ENCODE measurements at regions not wholly inside any gene's neighbourhood (a gene's known extent, or its start where the extent isn't known, plus 50 kb on each side); places are given as distances from the start of the nearest gene placed in this dataset.

DNA sequence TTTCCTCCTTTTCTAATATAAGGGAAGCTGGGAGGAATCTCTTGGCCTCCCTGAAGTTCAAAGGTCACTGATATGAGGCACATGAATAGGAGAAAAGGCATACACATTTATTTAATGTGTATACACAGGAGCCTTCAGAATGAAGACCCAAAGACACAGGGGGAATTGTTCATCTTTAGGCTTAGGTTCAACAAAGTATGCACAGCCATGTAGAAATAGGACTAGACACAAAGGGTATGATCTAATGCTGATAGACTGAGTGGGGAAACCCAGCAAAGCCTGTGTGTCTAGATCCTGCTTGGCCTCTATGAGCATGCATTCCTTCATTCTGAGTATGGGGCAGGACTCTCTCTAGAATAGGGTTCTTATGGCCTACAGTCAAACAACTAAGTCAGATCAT, 177.1 kb upstream of the RFC3 start:
- Histone ChIP-seq H3K27ac (ENCODE audit: low read depth, low read length) (peak overlapping the region; percentile 94), H3K4me1 (ENCODE audit: control insufficient read depth in 5 of 5, insufficient read depth in 5 of 5, low read length in 5 of 5) (peaks cover 24 to 95% (median 71%) of the 10 kb centered on the region in 5 donors), H3K4me3 (ENCODE audit: low read depth in 1 of 5, low read length in 5 of 5) (no peak overlapping the region), H3K9me3 (ENCODE audit: control insufficient read depth in 5 of 5, low read length in 5 of 5) (no peaks in the 10 kb centered on the region), H3K27me3 (ENCODE audit: control insufficient read depth in 5 of 5, insufficient read depth in 4 of 5, low read length in 5 of 5) (no peaks in the 10 kb centered on the region), H3K36me3 (ENCODE audit: control insufficient read depth in 5 of 5, insufficient read depth in 5 of 5, low read length in 5 of 5) (no peaks in the 10 kb centered on the region), H3K9ac (ENCODE audit: low read length in 5 of 5) (peak overlapping the region in 1 of 5 donors; percentile 4)

DNA sequence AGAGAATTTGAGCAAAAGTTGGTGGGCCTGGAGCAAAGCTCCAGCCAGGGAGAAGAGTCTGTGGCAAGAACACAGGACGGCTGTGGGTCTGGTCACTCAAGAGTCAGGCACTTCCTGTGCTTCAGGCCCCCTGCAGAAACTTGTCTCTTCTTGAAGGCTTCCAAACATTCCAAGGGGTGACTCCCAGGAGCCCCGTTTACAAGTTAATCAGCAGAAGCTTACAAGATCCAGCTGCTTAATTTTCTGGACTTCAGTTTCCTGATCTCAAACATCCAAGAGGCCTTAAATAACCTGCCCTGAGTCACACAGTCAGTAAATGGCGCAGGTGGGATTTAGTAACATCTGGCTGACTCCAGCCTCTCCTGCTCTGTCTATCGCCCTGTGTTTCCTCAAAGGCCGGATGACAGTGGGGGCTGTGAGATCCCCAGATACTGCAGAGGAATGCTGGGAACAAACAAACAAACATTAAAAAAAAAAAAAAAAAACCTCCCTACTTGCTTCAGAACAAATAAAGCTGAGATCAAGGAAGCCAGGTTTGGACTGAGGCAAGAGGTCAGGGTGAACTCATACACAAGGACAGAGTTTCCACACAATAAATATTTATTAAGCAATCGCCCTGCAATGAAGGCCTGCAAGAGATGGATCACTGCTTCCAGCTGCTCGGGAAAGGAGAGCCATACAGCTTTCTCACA, 175.4 kb upstream of the RFC3 start:
- H3K27me3 ChIP-seq (ENCODE audit: control insufficient read depth in 5 of 5, insufficient read depth in 4 of 5, low read length in 5 of 5): no peaks in the 10 kb centered on the region
- peaks cover 30 to 86% (median 64%) of the 10 kb centered on the region in 5 donors for H3K4me1 ChIP-seq (ENCODE audit: control insufficient read depth in 5 of 5, insufficient read depth in 5 of 5, low read length in 5 of 5)
- no peaks in the 10 kb centered on the region for H3K36me3 ChIP-seq (ENCODE audit: control insufficient read depth in 5 of 5, insufficient read depth in 5 of 5, low read length in 5 of 5)
- H3K9me3 ChIP-seq (ENCODE audit: control insufficient read depth in 5 of 5, low read length in 5 of 5): no peaks in the 10 kb centered on the region
- peak overlapping the region in 3 of 5 donors; percentile 30 to 48 (median 48) for H3K9ac ChIP-seq (ENCODE audit: low read length in 5 of 5)
- H3K27ac ChIP-seq (ENCODE audit: low read depth, low read length): peak overlapping the region; percentile 94
- H3K4me3 ChIP-seq (ENCODE audit: low read depth in 1 of 5, low read length in 5 of 5): no peak overlapping the region

DNA sequence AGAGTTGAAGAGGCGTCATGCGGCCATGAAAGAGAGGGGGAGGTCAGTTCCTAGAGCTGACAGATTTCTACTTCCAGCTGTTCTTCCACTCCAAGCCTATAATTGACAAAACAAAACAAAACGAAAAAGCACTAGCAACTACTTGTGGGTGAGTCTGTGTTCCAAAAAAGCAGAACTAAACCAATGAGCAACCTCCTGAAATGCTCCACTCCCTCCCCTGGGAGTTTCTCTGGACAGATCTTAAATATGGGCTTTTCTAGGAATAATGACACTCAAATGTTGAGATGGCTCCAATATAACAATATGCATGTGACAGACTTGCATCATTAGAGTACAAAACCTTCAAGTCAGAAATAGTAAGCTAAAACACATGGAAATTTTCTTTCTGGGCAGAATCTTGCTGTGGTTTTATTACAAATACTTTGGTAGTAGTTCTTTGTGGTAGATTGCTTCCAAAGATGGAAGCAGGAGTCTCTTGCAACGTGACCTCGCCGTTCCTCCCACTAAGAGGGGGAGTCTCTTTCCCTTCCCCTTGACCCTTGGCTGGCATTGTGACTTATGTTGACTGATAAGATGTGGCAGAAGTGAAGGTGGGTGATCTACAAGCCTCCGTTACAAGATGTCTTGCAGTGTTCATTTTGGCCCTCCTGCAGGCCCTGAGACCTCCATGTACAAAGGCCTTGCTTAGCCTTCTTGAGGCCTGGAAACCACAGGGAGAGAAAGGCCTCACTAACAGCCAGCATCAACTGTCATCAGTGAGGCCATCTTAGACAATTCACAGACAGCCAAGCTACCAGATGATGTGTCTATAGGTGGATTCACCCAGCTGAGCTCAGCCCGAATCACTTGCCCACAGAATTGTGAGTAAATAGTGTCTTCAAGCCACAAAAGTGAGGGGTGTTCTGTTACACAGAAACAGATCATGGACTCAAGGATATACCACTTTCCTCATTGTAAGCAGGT, 173.1 kb upstream of the RFC3 start:
- Histone ChIP-seq H3K9ac (ENCODE audit: low read length in 5 of 5) (peak overlapping the region in 2 of 5 donors; percentile 18 to 30), H3K27ac (ENCODE audit: low read depth, low read length) (peak overlapping the region; percentile 94), H3K27me3 (ENCODE audit: control insufficient read depth in 5 of 5, insufficient read depth in 4 of 5, low read length in 5 of 5) (no peaks in the 10 kb centered on the region), H3K9me3 (ENCODE audit: control insufficient read depth in 5 of 5, low read length in 5 of 5) (no peaks in the 10 kb centered on the region), H3K36me3 (ENCODE audit: control insufficient read depth in 5 of 5, insufficient read depth in 5 of 5, low read length in 5 of 5) (no peaks in the 10 kb centered on the region), H3K4me1 (ENCODE audit: control insufficient read depth in 5 of 5, insufficient read depth in 5 of 5, low read length in 5 of 5) (peaks cover 28 to 75% (median 48%) of the 10 kb centered on the region in 5 donors), H3K4me3 (ENCODE audit: low read depth in 1 of 5, low read length in 5 of 5) (no peak overlapping the region)

DNA sequence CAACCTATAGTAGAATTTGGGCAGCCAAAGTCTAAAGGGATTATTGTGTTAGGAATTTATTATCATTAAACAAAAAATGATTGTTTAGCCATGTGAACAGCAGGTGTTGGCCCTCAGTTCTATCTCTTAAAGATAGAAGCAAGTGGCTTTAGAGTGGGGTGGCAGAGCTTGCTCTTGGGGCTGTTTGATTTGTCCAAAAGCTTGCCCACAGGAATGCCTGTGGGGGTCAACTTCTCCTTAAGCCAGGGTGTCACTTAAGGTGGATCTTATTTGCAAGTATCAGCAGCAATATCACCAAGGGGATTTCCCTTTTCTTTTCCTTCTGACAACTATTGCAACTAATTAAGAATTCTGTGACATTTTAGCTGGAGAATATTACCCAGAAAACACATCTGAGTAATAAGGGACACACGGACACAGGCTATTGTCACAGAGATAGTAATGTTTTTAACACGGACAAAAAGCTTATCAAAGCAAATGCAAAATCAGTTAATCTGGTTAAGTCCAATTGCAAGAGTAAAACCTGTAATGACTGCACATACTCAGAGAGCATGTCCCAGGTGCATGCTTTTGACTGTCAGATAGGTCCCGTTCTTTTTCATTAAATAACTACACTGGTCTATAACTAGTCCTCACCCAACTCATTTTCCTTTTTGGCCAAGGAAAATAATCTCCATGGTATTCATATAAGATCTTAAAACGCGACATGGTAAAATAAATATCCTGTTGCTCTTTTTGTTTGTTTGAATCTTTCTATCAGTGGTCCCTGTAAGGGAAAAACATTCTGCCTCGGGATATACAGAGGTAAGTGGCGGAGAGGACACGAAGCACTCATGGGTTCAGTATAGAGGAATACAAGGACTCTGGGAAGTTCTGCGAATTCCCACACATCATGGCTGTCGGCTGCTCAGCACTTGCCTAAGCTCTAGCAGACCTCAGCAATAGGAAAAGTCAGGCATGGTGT, 172.1 kb upstream of the RFC3 start:
- Histone ChIP-seq H3K27me3 (ENCODE audit: control insufficient read depth in 5 of 5, insufficient read depth in 4 of 5, low read length in 5 of 5) (no peaks in the 10 kb centered on the region), H3K9me3 (ENCODE audit: control insufficient read depth in 5 of 5, low read length in 5 of 5) (no peaks in the 10 kb centered on the region), H3K36me3 (ENCODE audit: control insufficient read depth in 5 of 5, insufficient read depth in 5 of 5, low read length in 5 of 5) (no peaks in the 10 kb centered on the region), H3K4me3 (ENCODE audit: low read depth in 1 of 5, low read length in 5 of 5) (no peak overlapping the region), H3K27ac (ENCODE audit: low read depth, low read length) (peak overlapping the region; percentile 94), H3K9ac (ENCODE audit: low read length in 5 of 5) (peak overlapping the region in 1 of 5 donors; percentile 51), H3K4me1 (ENCODE audit: control insufficient read depth in 5 of 5, insufficient read depth in 5 of 5, low read length in 5 of 5) (peaks cover 26 to 66% (median 41%) of the 10 kb centered on the region in 5 donors)

DNA sequence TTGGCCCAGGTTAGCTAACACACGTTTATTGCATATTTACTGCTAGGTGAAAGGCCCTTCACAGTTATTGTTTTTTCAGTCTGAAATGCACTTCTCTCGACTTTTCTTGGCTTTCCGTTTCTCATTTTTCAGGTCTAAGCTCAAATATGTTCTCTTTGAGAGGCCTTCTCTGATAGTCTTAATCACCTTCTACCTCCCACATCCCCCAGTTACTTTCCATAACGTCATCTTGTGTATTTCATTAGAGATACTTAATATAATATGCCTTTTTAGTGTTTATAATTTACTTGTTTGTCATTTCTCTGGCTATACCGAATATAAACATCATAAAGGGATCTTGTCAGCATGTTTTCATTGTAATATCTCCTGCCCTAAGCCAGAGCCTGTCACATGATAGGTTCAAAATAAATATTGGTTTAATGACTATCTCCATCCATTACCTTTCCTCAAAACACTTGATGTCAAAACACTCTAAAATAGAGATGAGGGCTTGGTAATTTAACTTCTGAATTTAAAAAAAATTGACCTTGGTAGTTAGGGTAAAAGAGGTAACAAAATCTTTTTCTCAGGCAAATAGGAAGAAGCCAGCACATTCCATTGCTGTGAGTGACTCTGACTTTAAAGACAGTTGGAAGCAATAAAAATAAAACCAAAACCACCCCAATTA, 168.6 kb upstream of the RFC3 start:
- H3K9me3 ChIP-seq (ENCODE audit: control insufficient read depth in 5 of 5, low read length in 5 of 5): no peaks in the 10 kb centered on the region
- peak overlapping the region; percentile 65 for H3K27ac ChIP-seq (ENCODE audit: low read depth, low read length)
- H3K9ac ChIP-seq (ENCODE audit: low read length in 5 of 5): no peak overlapping the region
- H3K4me3 ChIP-seq (ENCODE audit: low read depth in 1 of 5, low read length in 5 of 5): no peak overlapping the region
- H3K27me3 ChIP-seq (ENCODE audit: control insufficient read depth in 5 of 5, insufficient read depth in 4 of 5, low read length in 5 of 5): no peaks in the 10 kb centered on the region
- H3K4me1 ChIP-seq (ENCODE audit: control insufficient read depth in 5 of 5, insufficient read depth in 5 of 5, low read length in 5 of 5): peaks cover 10 to 36% (median 17%) of the 10 kb centered on the region in 5 donors
- no peaks in the 10 kb centered on the region for H3K36me3 ChIP-seq (ENCODE audit: control insufficient read depth in 5 of 5, insufficient read depth in 5 of 5, low read length in 5 of 5)

DNA sequence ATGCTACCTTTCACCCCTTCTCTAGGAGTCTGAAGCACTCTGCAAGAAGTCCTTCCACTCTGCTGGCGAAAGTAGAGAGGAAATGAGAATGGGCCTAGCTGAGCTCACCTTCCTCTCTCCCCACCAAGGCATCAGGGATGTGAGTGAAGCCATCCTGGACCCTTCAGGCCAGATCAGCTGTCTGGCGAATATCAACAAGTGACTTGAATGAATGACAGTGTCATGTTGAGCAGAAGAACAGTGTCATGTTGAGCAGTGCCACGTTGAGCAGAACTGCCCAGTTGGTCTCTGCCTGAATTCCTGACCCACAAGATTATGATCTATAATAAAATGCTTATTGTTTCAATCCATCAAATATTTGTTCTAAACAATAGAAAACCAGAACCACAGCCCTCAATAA, 166.2 kb upstream of the RFC3 start:
- Histone ChIP-seq H3K9me3 (ENCODE audit: control insufficient read depth in 5 of 5, low read length in 5 of 5) (no peaks in the 10 kb centered on the region), H3K27ac (ENCODE audit: low read depth, low read length) (no peak overlapping the region), H3K36me3 (ENCODE audit: control insufficient read depth in 5 of 5, insufficient read depth in 5 of 5, low read length in 5 of 5) (no peaks in the 10 kb centered on the region), H3K27me3 (ENCODE audit: control insufficient read depth in 5 of 5, insufficient read depth in 4 of 5, low read length in 5 of 5) (no peaks in the 10 kb centered on the region), H3K4me3 (ENCODE audit: low read depth in 1 of 5, low read length in 5 of 5) (no peak overlapping the region), H3K4me1 (ENCODE audit: control insufficient read depth in 5 of 5, insufficient read depth in 5 of 5, low read length in 5 of 5) (peaks cover 0 to 17% (median 0%) of the 10 kb centered on the region in 5 donors), H3K9ac (ENCODE audit: low read length in 5 of 5) (no peak overlapping the region)

DNA sequence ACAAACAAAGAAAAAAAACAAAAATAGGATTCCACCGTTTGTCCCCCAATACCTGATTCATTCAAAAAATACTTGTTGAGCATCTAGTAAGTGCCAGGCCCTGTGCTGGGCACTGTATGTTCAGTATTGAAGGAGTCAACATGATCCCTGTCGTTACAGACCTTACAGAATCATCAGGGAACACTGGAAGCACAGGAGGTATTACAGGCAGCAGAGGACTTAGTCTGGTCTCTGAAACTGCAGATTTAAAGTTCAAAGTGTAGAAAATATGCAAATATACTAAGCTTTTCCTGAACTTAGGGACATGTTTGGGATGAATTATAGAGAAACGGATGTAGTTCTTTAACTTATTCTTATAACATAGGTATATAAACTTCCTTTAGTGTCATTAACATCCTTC, 160.7 kb upstream of the RFC3 start:
- Histone ChIP-seq H3K9me3 (ENCODE audit: control insufficient read depth in 5 of 5, low read length in 5 of 5) (no peaks in the 10 kb centered on the region), H3K36me3 (ENCODE audit: control insufficient read depth in 5 of 5, insufficient read depth in 5 of 5, low read length in 5 of 5) (peaks cover 0 to 3% (median 0%) of the 10 kb centered on the region in 5 donors), H3K4me3 (ENCODE audit: low read depth in 1 of 5, low read length in 5 of 5) (no peak overlapping the region), H3K27me3 (ENCODE audit: control insufficient read depth in 5 of 5, insufficient read depth in 4 of 5, low read length in 5 of 5) (no peaks in the 10 kb centered on the region), H3K9ac (ENCODE audit: low read length in 5 of 5) (no peak overlapping the region), H3K27ac (ENCODE audit: low read depth, low read length) (no peak overlapping the region), H3K4me1 (ENCODE audit: control insufficient read depth in 5 of 5, insufficient read depth in 5 of 5, low read length in 5 of 5) (peaks cover 0 to 5% (median 0%) of the 10 kb centered on the region in 5 donors)

DNA sequence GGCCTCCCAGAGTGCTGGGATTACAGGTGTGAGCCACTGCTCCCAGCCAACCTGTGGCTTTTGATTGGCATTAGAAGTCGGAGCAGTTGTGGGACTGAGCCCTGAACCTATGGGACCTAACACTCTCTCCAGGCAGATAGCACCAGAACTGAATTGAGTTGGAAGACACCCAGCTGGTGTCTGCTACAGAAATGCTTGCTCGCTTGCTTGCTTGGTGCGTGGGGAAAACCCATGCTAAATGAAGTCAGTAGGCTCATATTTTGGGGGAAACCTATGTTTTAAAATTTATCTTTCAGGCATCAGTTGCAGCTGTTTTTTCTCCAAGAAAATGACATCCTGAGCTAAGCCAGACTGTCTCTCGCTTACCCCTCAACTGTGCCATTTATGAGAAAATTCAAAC, 158.5 kb upstream of the RFC3 start:
- no peak overlapping the region for H3K4me3 ChIP-seq (ENCODE audit: low read depth in 1 of 5, low read length in 5 of 5)
- no peaks in the 10 kb centered on the region for H3K27me3 ChIP-seq (ENCODE audit: control insufficient read depth in 5 of 5, insufficient read depth in 4 of 5, low read length in 5 of 5)
- H3K36me3 ChIP-seq (ENCODE audit: control insufficient read depth in 5 of 5, insufficient read depth in 5 of 5, low read length in 5 of 5): peaks cover 0 to 5% (median 0%) of the 10 kb centered on the region in 5 donors
- no peak overlapping the region for H3K27ac ChIP-seq (ENCODE audit: low read depth, low read length)
- peaks cover 0 to 5% (median 0%) of the 10 kb centered on the region in 5 donors for H3K4me1 ChIP-seq (ENCODE audit: control insufficient read depth in 5 of 5, insufficient read depth in 5 of 5, low read length in 5 of 5)
- no peaks in the 10 kb centered on the region for H3K9me3 ChIP-seq (ENCODE audit: control insufficient read depth in 5 of 5, low read length in 5 of 5)
- H3K9ac ChIP-seq (ENCODE audit: low read length in 5 of 5): no peak overlapping the region

DNA sequence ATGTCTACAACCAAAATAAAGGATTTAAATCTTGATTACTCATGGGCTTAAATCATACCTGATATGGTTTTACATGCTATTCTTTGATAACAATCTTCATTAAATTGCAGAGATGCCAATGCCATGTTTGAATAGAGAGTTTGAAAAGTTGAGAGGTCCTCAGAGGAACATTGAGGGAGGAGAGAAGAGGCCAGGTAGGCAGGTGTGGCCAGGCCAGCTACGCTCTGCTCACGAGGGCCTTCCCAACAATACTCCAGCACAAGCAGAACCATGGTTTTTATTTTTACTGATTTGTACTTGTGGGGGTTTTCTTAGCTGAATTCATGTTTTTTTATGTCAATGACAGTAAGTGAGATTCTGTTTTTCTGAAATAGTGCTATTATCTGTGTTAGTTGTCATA, 158.1 kb upstream of the RFC3 start:
- H3K9me3 ChIP-seq (ENCODE audit: control insufficient read depth in 5 of 5, low read length in 5 of 5): no peaks in the 10 kb centered on the region
- H3K4me1 ChIP-seq (ENCODE audit: control insufficient read depth in 5 of 5, insufficient read depth in 5 of 5, low read length in 5 of 5): peaks cover 0 to 5% (median 0%) of the 10 kb centered on the region in 5 donors
- no peak overlapping the region for H3K4me3 ChIP-seq (ENCODE audit: low read depth in 1 of 5, low read length in 5 of 5)
- H3K27ac ChIP-seq (ENCODE audit: low read depth, low read length): no peak overlapping the region
- no peak overlapping the region for H3K9ac ChIP-seq (ENCODE audit: low read length in 5 of 5)
- H3K36me3 ChIP-seq (ENCODE audit: control insufficient read depth in 5 of 5, insufficient read depth in 5 of 5, low read length in 5 of 5): peaks cover 0 to 5% (median 0%) of the 10 kb centered on the region in 5 donors
- H3K27me3 ChIP-seq (ENCODE audit: control insufficient read depth in 5 of 5, insufficient read depth in 4 of 5, low read length in 5 of 5): no peaks in the 10 kb centered on the region

All from subcutaneous abdominal adipose tissue (tissue), 5 donors.